ENCODE measurements at regions not wholly inside any gene's neighbourhood (a gene's known extent, or its start where the extent isn't known, plus 50 kb on each side); places are given as distances from the start of the nearest gene placed in this dataset.

- Histone ChIP-seq H3K4me1 (no peaks in the 10 kb centered on the region), H3K36me3 (no peaks in the 10 kb centered on the region), H3K4me3 (ENCODE audit: low read depth, low read length) (no peak overlapping the region), H3K27me3 (no peaks in the 10 kb centered on the region), H3K9me3 (no peaks in the 10 kb centered on the region)
- no peak for DNase-seq
- TF ChIP-seq, protein P1, sequence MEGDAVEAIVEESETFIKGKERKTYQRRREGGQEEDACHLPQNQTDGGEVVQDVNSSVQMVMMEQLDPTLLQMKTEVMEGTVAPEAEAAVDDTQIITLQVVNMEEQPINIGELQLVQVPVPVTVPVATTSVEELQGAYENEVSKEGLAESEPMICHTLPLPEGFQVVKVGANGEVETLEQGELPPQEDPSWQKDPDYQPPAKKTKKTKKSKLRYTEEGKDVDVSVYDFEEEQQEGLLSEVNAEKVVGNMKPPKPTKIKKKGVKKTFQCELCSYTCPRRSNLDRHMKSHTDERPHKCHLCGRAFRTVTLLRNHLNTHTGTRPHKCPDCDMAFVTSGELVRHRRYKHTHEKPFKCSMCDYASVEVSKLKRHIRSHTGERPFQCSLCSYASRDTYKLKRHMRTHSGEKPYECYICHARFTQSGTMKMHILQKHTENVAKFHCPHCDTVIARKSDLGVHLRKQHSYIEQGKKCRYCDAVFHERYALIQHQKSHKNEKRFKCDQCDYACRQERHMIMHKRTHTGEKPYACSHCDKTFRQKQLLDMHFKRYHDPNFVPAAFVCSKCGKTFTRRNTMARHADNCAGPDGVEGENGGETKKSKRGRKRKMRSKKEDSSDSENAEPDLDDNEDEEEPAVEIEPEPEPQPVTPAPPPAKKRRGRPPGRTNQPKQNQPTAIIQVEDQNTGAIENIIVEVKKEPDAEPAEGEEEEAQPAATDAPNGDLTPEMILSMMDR (IDR thresholded peaks at IDR 0.05; ENCODE audit: low read depth, low read length): no peak
These were observed 56.4 kb downstream of the NEUROD6 start for GRCh38 chr7:31284106-31284505.

DNA sequence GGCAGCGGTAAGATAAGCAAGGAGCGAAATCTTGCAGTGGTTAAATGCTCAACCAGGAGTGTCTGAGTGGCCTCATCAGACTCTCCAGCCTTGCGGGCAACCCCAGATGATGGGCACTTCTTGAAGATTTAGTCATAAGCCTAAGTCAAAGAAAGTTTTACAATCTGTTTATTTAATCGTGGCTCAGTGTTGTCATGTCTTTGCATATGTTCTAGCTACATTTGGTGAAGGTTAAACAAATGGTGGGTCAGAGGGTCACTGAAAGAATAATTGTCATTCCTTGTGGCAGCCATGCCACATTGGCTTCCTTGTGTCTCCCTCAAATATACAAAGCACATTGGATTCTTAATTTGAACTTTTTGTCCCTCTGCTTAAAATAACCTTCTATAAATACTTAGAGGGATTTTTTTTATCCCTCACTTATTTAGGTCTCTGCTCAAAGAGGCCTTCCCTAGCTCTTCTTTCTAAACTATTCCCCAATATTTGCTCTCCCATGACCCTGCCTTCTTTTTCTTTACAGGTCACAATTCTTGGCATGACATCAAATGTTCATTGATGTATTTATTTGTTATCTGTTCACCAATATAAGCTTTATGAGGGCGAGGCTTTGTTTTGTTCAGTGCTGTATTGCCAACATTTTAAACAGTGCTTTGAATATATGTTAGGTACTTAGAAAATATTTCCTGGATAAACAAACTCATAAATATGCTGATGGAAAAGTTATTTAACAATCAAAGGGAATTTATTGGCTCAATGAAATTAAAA is 68.7 kb downstream of the NEUROD6 start:
- Histone ChIP-seq H3K9me3 (no peaks in the 10 kb centered on the region), H3K36me3 (no peaks in the 10 kb centered on the region), H3K27me3 (peaks cover 3% of the 10 kb centered on the region; the same call in 1 of the 2 replicates), H3K4me1 (no peaks in the 10 kb centered on the region), H3K4me3 (ENCODE audit: low read depth, low read length) (no peak overlapping the region)
- TF ChIP-seq, protein P1 (IDR thresholded peaks at IDR 0.05; ENCODE audit: low read depth, low read length): no peak
- no peak for DNase-seq

DNA sequence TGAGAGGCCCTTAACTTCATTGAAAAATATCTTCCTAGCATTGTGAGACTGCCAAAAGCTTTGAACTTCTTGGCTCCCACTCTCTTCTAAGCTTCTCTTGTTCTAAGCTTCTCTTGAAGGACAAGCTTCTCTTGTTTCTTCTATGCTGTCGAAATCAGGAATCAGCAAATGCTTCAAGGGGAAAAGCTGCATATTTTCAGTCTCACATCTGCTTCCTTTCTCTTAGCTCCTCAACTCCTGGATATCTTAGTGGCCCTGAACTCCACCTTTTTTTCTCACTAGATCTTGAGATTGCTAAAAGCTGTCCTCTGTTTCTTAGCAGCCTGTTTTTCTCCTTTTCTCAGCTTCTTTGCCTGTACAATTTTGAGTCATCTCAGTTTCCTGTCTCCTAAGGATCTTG is 73.0 kb downstream of the NEUROD6 start:
- H3K36me3 ChIP-seq: no peaks in the 10 kb centered on the region
- TF ChIP-seq, protein P1 (IDR thresholded peaks at IDR 0.05; ENCODE audit: low read depth, low read length): no peak
- no peak for DNase-seq
- no peak overlapping the region for H3K4me3 ChIP-seq (ENCODE audit: low read depth, low read length)
- no peaks in the 10 kb centered on the region for H3K4me1 ChIP-seq
- peaks cover 16% of the 10 kb centered on the region for H3K27me3 ChIP-seq
- H3K9me3 ChIP-seq: no peaks in the 10 kb centered on the region

- no peak for DNase-seq
- H3K36me3 ChIP-seq: no peaks in the 10 kb centered on the region
These were observed 77.2 kb downstream of the NEUROD6 start for GRCh38 chr7:31263338-31263737.

DNA sequence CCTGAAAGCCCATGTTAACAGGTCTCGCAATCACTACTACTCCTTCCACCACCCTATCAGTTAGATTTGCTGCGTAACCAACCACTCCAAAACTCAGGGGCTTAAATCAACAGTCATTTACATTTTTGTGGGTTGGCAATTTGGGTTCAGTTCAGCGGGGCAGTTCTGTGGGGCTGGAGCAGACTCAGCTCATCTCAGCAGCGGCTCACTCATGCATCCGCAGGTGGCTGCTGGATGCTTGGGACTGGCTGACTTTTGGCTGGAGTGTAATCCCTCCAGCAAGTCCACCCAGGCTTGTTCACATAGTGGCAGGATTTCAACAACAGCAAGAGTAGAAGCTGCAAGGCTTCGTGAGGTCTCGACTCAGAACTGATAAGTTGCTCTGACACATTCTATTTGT is 79.2 kb downstream of the NEUROD6 start:
- peaks cover 13% of the 10 kb centered on the region for H3K27me3 ChIP-seq
- H3K4me1 ChIP-seq: no peaks in the 10 kb centered on the region
- TF ChIP-seq, protein P1 (IDR thresholded peaks at IDR 0.05; ENCODE audit: low read depth, low read length): no peak
- DNase-seq: no peak
- no peaks in the 10 kb centered on the region for H3K36me3 ChIP-seq
- H3K4me3 ChIP-seq (ENCODE audit: low read depth, low read length): no peak overlapping the region
- H3K9me3 ChIP-seq: no peaks in the 10 kb centered on the region

More at GRCh38 chr7:31263338-31263737, 77.2 kb downstream of the NEUROD6 start:
- Histone ChIP-seq H3K4me3 (ENCODE audit: low read depth, low read length) (no peak overlapping the region), H3K9me3 (no peaks in the 10 kb centered on the region), H3K4me1 (no peaks in the 10 kb centered on the region), H3K27me3 (peaks cover 13% of the 10 kb centered on the region)
- TF ChIP-seq, protein P1 (IDR thresholded peaks at IDR 0.05; ENCODE audit: low read depth, low read length): no peak

GRCh38 chr7:31260851-31261250 is 79.7 kb downstream of the NEUROD6 start:
- TF ChIP-seq, protein P1 (IDR thresholded peaks at IDR 0.05; ENCODE audit: low read depth, low read length): no peak
- Histone ChIP-seq H3K4me3 (ENCODE audit: low read depth, low read length) (no peak overlapping the region), H3K9me3 (no peaks in the 10 kb centered on the region), H3K27me3 (peaks cover 11% of the 10 kb centered on the region), H3K4me1 (no peaks in the 10 kb centered on the region), H3K36me3 (no peaks in the 10 kb centered on the region)
- no peak for DNase-seq

Measured in BE2C (cell line).